Thyroid gland (tissue), 4 donors: ENCODE measurements at regions not wholly inside any gene's neighbourhood (a gene's known extent, or its start where the extent isn't known, plus 50 kb on each side); places are given as distances from the start of the nearest gene placed in this dataset.
"Not testable (repeated sequence)": the region's sequence is repeated elsewhere in the genome, so short reads cannot be mapped to it uniquely, and the experiment has no call there.

ENCODE experiments used
- DNase-seq, 2 donors: peaks; one replicate each; pipeline ENCODE4 v3.0.0-alpha.2; 2019
- H3K27ac ChIP-seq, 3 donors: fragments of 200-600 bp; sonication (generic); 1 replicate in 2 of 3; 2 replicates in 1 of 3; pipeline ENCODE4 v1.5.1; 2016 to 2019; ENCODE audit warnings: mild to moderate bottlenecking in 1 of 3, moderate library complexity in 1 of 3
- H3K27me3 ChIP-seq: fragments of 200-600 bp; sonication (generic); one replicate; pipeline ENCODE4 v1.5.1; 2019
- H3K36me3 ChIP-seq, 2 donors: fragments of 200-600 bp; sonication (generic); one replicate each; pipeline ENCODE4 v1.5.1; 2016 to 2019
- H3K4me1 ChIP-seq, 2 donors: fragments of 200-600 bp; sonication (generic); one replicate each; pipeline ENCODE4 v1.5.1; 2017 to 2019
- H3K4me3 ChIP-seq, 3 donors: fragments of 200-600 bp; sonication (generic); replicated peaks in 1 of 3; 1 replicate in 2 of 3; 2 replicates in 1 of 3; pipeline ENCODE4 v1.5.1; 2016; ENCODE audit warnings: mild to moderate bottlenecking in 1 of 3
- H3K9me3 ChIP-seq: fragments of 200-600 bp; sonication (generic); one replicate; pipeline ENCODE4 v1.5.1; 2017
- POLR2A ChIP-seq, 2 donors: fragments of 450-650 bp; IDR thresholded peaks; one replicate each; pipeline ENCODE4 v1.6.1; 2017; ENCODE audit warnings: antibody characterized with exemption in 2 of 2, mild to moderate bottlenecking in 2 of 2, moderate library complexity in 1 of 2
- WGBS, 2 donors: methylation state at CpG; one replicate each; pipeline ENCODE4 v1.1.5; 2017; 5-methylcytosine and 5-hydroxymethylcytosine counted together
- intact Hi-C: fragments of 100-400 bp; cut with DNase I; formaldehyde crosslinking; loops from one replicate; pipeline ENCODE4 v1.15.1; 2023
- TF ChIP-seq, protein P1 (sequence below), 6 experiments: fragments of 200-600 bp in 3 of 6; fragments of 450-650 bp in 3 of 6; sonication (generic) in 3 of 6; IDR thresholded peaks; one replicate each; pipeline ENCODE4 v1.5.1; 2016 to 2019; ENCODE audit warnings: antibody characterized with exemption in 6 of 6, mild to moderate bottlenecking in 2 of 6, inconsistent platforms in 1 of 6, moderate library complexity in 1 of 6

- H3K9me3 ChIP-seq = no peaks in the 10 kb centered on the region
- no peak overlapping the region for H3K4me3 ChIP-seq
- no peak for DNase-seq
- H3K27me3 ChIP-seq = no peaks in the 10 kb centered on the region
- no peak for TF ChIP-seq POLR2A (IDR thresholded peaks at IDR 0.05)
- intact Hi-C loops = no loop called here
- H3K27ac ChIP-seq = no peak overlapping the region
- WGBS, 2 donors = 87 to 95% methylated on average over 5 of the region's 5 CpGs
- no peaks in the 10 kb centered on the region for H3K4me1 ChIP-seq
- H3K36me3 ChIP-seq = no peaks in the 10 kb centered on the region
Observed at GRCh38 chr18:70394672-70395071, 105.8 kb downstream of the SOCS6 start.

GRCh38 chr18:70390371-70391090, 101.7 kb downstream of the SOCS6 start:
- Histone ChIP-seq H3K27me3 (no peaks in the 10 kb centered on the region), H3K4me3 (no peak overlapping the region), H3K9me3 (no peaks in the 10 kb centered on the region), H3K27ac (no peak overlapping the region), H3K4me1 (no peaks in the 10 kb centered on the region), H3K36me3 (no peaks in the 10 kb centered on the region)
- TF ChIP-seq, protein P1, sequence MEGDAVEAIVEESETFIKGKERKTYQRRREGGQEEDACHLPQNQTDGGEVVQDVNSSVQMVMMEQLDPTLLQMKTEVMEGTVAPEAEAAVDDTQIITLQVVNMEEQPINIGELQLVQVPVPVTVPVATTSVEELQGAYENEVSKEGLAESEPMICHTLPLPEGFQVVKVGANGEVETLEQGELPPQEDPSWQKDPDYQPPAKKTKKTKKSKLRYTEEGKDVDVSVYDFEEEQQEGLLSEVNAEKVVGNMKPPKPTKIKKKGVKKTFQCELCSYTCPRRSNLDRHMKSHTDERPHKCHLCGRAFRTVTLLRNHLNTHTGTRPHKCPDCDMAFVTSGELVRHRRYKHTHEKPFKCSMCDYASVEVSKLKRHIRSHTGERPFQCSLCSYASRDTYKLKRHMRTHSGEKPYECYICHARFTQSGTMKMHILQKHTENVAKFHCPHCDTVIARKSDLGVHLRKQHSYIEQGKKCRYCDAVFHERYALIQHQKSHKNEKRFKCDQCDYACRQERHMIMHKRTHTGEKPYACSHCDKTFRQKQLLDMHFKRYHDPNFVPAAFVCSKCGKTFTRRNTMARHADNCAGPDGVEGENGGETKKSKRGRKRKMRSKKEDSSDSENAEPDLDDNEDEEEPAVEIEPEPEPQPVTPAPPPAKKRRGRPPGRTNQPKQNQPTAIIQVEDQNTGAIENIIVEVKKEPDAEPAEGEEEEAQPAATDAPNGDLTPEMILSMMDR (IDR thresholded peaks at IDR 0.05) = no peak
- no peak for TF ChIP-seq POLR2A (IDR thresholded peaks at IDR 0.05)
- 83 to 89% methylated on average over 4 of the region's 4 CpGs for WGBS, 2 donors
- intact Hi-C loops = no loop called here
- no peak for DNase-seq

- H3K27ac ChIP-seq, H3K27me3 ChIP-seq, H3K4me3 ChIP-seq, H3K4me1 ChIP-seq, H3K36me3 ChIP-seq, DNase-seq, H3K9me3 ChIP-seq, intact Hi-C loops: not testable (repeated sequence)
- 93 to 96% methylated on average over 5 of the region's 5 CpGs for WGBS, 2 donors
Observed at GRCh38 chr18:70389036-70389435, 100.2 kb downstream of the SOCS6 start.

- Histone ChIP-seq H3K4me1 (no peaks in the 10 kb centered on the region), H3K27me3 (no peaks in the 10 kb centered on the region), H3K27ac (no peak overlapping the region), H3K9me3 (no peaks in the 10 kb centered on the region), H3K36me3 (no peaks in the 10 kb centered on the region), H3K4me3 (no peak overlapping the region)
- no peak for DNase-seq
- no peak for TF ChIP-seq POLR2A (IDR thresholded peaks at IDR 0.05)
- TF ChIP-seq, protein P1 (IDR thresholded peaks at IDR 0.05) = no peak
- intact Hi-C loops = no loop called here
- 76 to 89% methylated on average over 1 of the region's 1 CpG for WGBS, 2 donors
Observed at GRCh38 chr18:70387027-70387426, 98.2 kb downstream of the SOCS6 start.

DNA sequence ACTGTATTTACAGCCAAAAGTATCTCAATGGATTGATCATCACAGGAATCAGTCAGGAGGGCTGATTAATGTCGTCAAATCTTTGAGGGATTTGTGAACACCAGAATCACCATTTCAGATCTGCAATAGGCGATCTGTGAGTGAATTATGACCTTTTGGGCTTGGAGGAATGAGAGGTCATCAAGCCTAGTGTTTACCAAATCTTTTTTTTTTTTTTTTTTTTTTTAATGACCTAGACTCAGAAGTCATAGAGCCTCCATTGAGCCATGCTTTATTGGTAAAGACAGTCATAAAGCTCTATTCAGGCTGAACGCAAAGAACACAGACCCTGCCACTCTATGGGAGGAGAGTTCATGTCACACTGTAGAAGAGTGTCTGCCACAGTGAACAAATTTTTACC, 97.7 kb downstream of the SOCS6 start:
- 88 to 89% methylated on average over 3 of the region's 3 CpGs for WGBS, 2 donors
- no peak for TF ChIP-seq POLR2A (IDR thresholded peaks at IDR 0.05)
- TF ChIP-seq, protein P1 (IDR thresholded peaks at IDR 0.05) = no peak

DNA sequence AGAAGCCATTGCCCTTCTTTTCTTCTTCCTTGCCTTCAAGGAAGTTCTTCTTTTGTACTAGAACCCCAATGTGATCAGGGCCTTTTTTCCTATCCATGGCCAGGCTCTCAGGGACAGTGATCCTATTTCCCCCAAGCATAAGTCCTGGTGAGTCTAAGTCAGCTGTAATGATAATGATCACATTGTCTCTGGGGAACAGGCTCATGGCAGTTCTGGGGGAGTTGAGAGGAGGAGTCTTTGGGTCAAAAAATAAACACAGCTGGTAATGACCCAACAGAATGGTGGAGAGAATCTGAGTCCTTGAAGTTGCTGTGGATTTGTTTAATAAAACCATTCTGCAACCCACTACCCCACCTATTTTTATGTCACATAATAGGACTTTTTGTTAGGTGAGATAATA, 96.6 kb downstream of the SOCS6 start:
- H3K4me3 ChIP-seq = no peak overlapping the region
- H3K27ac ChIP-seq = no peak overlapping the region
- no peaks in the 10 kb centered on the region for H3K36me3 ChIP-seq
- no peaks in the 10 kb centered on the region for H3K9me3 ChIP-seq
- H3K27me3 ChIP-seq = no peaks in the 10 kb centered on the region
- intact Hi-C loops = no loop called here
- TF ChIP-seq, protein P1 (IDR thresholded peaks at IDR 0.05) = no peak
- no peak for DNase-seq
- H3K4me1 ChIP-seq = no peaks in the 10 kb centered on the region

More for the DNA sequence above, 97.7 kb downstream of the SOCS6 start:
- no peaks in the 10 kb centered on the region for H3K36me3 ChIP-seq
- no peak overlapping the region for H3K27ac ChIP-seq
- H3K4me1 ChIP-seq = no peaks in the 10 kb centered on the region
- H3K9me3 ChIP-seq = no peaks in the 10 kb centered on the region
- no peaks in the 10 kb centered on the region for H3K27me3 ChIP-seq
- no peak for DNase-seq
- H3K4me3 ChIP-seq = no peak overlapping the region
- intact Hi-C loops = no loop called here
